HEK293 (cell line): ENCODE measurements at regions not wholly inside any gene's neighbourhood (a gene's known extent, or its start where the extent isn't known, plus 50 kb on each side); places are given as distances from the start of the nearest gene placed in this dataset.

Experiments
- CTCF ChIP-seq: fragments of 450-650 bp; formaldehyde crosslinking; IDR thresholded peaks from 2 replicates; pipeline ENCODE4 v1.5.1; 2016; ENCODE audit warnings: missing biosample characterization, missing genetic modification characterization
- PATZ1 ChIP-seq: fragments of 450-650 bp; formaldehyde crosslinking; IDR thresholded peaks from 2 replicates; pipeline ENCODE4 v1.5.1; 2016; ENCODE audit warnings: missing biosample characterization, missing genetic modification characterization
- REST ChIP-seq: fragments of 450-650 bp; formaldehyde crosslinking; IDR thresholded peaks from 2 replicates; pipeline ENCODE4 v1.5.1; 2016; ENCODE audit warnings: missing biosample characterization, missing genetic modification characterization
- YY1 ChIP-seq: fragments of 450-650 bp; formaldehyde crosslinking; IDR thresholded peaks from 2 replicates; pipeline ENCODE4 v1.5.1; 2018; ENCODE audit warnings: missing biosample characterization, missing genetic modification characterization
- ZBTB49 ChIP-seq: fragments of 450-650 bp; formaldehyde crosslinking; IDR thresholded peaks from 2 replicates; pipeline ENCODE4 v1.5.1; 2016; ENCODE audit warnings: missing biosample characterization, missing genetic modification characterization, low read depth
- ZNF175 ChIP-seq: fragments of 450-650 bp; formaldehyde crosslinking; IDR thresholded peaks from 2 replicates; pipeline ENCODE4 v1.5.1; 2016; ENCODE audit warnings: missing biosample characterization, missing genetic modification characterization
- ZNF211 ChIP-seq: fragments of 450-650 bp; formaldehyde crosslinking; IDR thresholded peaks from 2 replicates; pipeline ENCODE4 v1.5.1; 2016; ENCODE audit warnings: low read depth, missing biosample characterization, missing genetic modification characterization
- ZNF26 ChIP-seq: fragments of 450-650 bp; formaldehyde crosslinking; IDR thresholded peaks from 2 replicates; pipeline ENCODE4 v1.5.1; 2016; ENCODE audit warnings: missing biosample characterization, missing genetic modification characterization
- ZNF274 ChIP-seq, 2 experiments: fragments of 200-500 bp in 1 of 2; fragments of 450-650 bp in 1 of 2; sonication (Bioruptor generic) in 1 of 2; formaldehyde crosslinking in 1 of 2; IDR thresholded peaks; 2 replicates each; pipeline versions ENCODE4 v1.5.1 to v1.6.1; 2014 to 2016; ENCODE audit warnings: borderline replicate concordance in 1 of 2, inconsistent platforms in 1 of 2, low read length in 1 of 2, missing biosample characterization in 1 of 2, missing genetic modification characterization in 1 of 2
- ZNF37A ChIP-seq: fragments of 450-650 bp; IDR thresholded peaks from 2 replicates; pipeline ENCODE4 v1.5.1; 2018; ENCODE audit warnings: missing biosample characterization, missing genetic modification characterization
- ZNF76 ChIP-seq: fragments of 450-650 bp; formaldehyde crosslinking; IDR thresholded peaks from 2 replicates; pipeline ENCODE4; 2016; ENCODE audit warnings: low read depth, missing biosample characterization, missing genetic modification characterization, borderline replicate concordance

- TF ChIP-seq REST (tag by site-specific recombination), result no peak
- TF ChIP-seq YY1 (tag by site-specific recombination), result no peak
- TF ChIP-seq ZNF175 (tag by site-specific recombination), result no peak
- no peak for TF ChIP-seq CTCF (tag by site-specific recombination)
- no peak for TF ChIP-seq ZBTB49 (tag by site-specific recombination)
- TF ChIP-seq ZNF211 (tag by site-specific recombination), result no peak
- no peak for TF ChIP-seq PATZ1 (tag by site-specific recombination)
- TF ChIP-seq ZNF76 (tag by site-specific recombination), result no peak
- no peak for TF ChIP-seq ZNF26
- no peak for TF ChIP-seq ZNF274 (IDR thresholded peaks at IDR 0.05; ENCODE audit: low read length)
- TF ChIP-seq ZNF274 (tag by site-specific recombination; IDR thresholded peaks at IDR 0.05; ENCODE audit: borderline replicate concordance), result no peak
- TF ChIP-seq ZNF37A (tag by site-specific recombination), result no peak
Measured at GRCh38 chr7:132059141-132059540, 502.7 kb upstream of the PODXL start.
